Renal cortical epithelial cell (primary cell): ENCODE measurements at regions not wholly inside any gene's neighbourhood (a gene's known extent, or its start where the extent isn't known, plus 50 kb on each side); places are given as distances from the start of the nearest gene placed in this dataset.
"Not testable (repeated sequence)": the region's sequence is repeated elsewhere in the genome, so short reads cannot be mapped to it uniquely, and the experiment has no call there.

Source experiments
- DNase-seq: peaks from one replicate; pipeline ENCODE4 v3.0.0-alpha.2; 2011; ENCODE audit warnings: low read depth

DNA sequence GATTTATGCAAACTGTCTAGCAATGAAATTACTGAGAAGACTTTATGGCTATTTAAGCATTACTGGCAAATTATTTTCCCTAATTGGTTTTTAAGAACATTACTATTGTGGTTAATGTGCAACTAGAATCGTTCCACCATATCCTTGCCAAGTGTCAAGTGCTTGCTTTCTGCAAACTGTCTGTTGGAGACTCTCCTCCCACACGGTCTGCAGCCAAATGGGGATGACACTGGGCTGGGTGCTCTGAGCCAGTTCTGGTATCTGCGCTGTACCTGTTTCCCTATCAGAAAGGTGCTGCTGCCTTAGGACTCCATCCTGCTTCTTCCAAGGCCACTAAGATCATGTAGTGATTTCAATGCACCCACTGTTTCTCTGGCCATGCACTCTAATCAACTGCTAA lies 110.4 kb downstream of the RAMP3 start:
- no peak for DNase-seq

- DNase-seq, result no peak
Measured at GRCh38 chr7:45269192-45269591, 111.6 kb downstream of the RAMP3 start.

DNA sequence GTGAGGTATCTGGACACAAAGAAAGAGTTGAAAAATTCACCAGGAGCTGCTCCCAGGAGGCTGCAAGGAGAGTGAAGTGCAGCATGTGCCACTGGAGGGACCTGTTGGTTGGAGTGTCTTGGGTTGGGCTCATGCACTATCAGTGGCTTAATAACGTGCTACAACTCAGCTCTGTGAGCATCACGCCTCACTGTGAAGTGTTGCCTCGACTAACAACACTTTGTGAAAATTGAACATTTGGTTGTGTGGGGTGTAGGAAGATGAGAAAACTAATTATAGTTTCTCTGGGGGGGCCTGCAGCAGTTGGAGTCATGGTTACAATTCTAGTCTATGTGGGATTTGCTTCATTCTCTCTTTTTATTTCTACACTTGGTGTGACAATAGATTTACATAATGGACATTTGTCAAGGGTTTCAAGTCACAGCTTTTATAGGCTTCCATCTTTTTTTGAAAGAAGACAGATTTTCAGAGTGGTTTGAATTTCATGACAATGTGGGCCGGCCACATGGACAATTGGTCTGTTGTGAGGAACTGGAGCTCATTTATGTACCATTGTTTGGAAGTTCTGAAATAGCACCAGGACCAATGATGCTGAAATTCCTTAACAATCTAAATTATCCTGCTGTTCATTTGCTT lies 121.3 kb downstream of the RAMP3 start:
- no peak for DNase-seq

DNA sequence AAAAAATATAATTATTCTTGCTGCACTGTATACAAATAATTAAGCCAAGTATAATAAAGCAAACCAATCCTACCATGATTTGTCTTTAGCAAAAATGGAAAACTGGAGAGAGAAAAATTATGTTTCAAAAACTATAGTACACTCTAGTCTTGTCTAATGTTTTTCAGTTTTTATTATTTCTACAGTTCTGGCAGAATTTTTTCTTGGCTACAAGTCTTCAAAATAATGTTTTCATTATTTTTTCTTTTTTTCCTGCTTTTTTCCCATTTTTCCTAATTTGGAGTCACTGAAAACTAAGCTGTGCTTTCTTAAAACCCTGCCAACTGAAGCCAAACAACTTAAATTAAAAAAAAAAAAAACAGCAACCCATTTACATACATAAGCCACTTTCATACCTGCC lies 132.0 kb downstream of the RAMP3 start:
- not testable (repeated sequence) for DNase-seq

DNA sequence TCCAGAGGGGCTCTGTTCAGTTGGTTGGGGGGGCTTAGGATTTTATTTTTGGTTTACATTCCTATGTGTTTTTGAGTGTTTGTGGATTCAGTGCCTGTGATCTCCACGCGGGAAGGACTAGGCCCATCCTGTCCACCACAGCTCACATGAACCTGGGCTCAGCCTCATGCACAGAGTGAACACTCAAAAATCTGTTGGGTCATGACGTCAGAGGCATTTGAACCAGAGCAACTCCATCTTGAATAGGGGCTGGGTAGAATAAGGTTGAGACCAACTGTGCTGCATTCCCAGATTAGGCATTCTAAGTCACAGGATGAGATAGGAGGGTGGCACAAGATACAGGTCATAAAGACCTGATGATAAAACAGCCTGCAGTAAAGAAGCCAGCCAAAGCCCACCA lies 133.3 kb downstream of the RAMP3 start:
- DNase-seq, result no peak

GRCh38 chr7:45292481-45292880 lies 134.9 kb downstream of the RAMP3 start:
- no peak for DNase-seq

- DNase-seq, result no peak
Measured at GRCh38 chr7:45293295-45293942, 135.8 kb downstream of the RAMP3 start.

DNA sequence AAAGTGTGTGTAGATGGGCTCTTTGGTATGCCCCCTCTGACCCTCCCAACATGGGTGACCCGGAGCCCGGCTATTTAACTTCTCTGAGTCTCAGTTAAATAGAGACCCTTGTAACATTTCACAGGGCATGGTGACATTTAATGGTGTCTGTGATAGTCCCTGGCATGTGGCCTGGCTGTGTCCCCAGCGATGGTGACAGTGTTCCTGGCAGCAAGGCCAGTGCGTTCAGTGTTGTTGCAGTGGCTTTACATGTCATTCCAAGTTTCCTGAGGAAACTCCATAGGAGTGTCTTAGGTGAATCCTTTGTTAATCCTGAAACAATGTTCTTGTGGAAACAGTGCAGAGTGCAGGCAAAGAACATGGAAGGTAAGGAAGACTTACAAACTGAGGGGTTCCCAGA lies 137.0 kb downstream of the RAMP3 start:
- DNase-seq, result no peak

DNA sequence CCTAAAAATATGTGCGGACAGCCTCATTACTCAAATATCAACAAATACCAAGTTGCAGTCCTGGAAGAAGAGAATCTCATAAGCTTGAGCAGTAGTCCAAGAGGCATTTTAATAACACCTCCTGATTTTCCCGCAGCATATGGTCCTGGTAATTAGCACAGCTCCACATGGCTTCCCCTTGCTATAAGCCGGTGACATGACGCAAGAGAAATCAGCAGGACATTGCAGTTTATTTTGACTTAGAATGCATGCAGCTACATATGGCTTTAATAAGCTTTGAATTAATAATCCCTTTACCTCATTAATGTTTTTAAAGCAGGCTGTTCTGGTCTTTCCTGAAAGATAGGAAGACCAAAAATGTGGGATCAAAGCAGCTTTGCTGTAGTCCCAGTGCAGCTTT lies 137.6 kb downstream of the RAMP3 start:
- DNase-seq, result no peak

DNA sequence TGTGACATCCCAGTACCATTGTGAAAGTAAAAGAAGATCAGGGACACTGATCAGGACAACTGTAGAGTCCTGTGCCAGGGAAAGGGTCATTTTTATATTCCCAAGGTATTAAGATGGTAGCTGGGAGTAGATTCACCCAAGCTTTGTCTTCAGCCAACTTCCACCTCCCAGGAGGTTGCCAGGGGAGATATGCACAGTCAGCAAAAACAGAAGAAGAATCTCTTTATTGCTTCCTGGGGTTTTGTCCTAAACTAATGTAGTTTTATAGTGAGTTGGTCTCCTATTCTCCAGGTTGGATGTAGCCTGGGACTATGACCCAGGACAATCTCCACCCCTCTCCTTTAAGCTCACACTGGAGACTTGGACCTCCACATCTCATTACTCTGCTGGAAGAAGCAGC lies 139.2 kb downstream of the RAMP3 start:
- DNase-seq, result no peak

- no peak for DNase-seq
Measured at GRCh38 chr7:45306752-45307305, 149.2 kb downstream of the RAMP3 start.

DNA sequence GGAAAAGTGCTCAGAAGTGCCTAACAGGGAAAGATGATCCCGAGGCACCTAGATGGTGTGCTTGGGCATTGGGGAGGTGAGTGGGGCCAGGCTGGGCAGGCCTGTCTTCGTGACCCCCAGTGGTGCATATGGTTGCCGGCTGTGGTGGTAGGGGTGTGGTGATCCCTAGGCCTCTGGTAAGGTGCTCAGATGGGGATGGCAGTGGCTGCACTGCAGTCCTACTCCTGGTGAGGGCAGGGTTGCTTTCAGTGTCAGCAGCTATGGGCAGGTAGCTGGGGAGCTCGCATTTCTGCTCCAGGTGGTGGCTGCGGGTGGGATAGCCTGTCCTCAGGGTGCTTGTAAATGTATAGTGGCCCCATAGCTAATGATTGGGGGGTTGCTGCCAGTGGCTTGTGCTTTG lies 154.0 kb downstream of the RAMP3 start:
- no peak for DNase-seq

DNA sequence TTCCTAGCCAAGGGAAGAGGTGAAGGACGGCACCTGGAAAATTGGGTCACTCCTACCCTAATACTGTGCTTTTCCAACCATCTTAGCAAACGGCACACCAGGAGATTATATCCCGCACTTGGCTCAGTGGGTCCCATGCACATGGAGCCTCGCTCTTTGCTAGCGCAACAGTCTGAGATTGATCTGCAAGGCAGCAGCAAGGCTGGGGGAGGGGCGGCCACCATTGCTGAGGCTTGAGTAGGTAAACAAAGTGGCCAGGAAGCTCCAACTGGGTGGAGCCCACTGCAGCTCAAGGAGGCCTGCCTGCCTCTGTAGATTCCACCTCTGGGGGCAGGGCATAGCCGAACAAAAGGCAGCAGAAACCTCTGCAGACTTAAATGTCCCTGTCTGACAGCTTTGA lies 157.9 kb downstream of the RAMP3 start:
- DNase-seq, result not testable (repeated sequence)

- DNase-seq, result no peak
Measured at GRCh38 chr7:45324683-45325237, 167.2 kb downstream of the RAMP3 start.

DNA sequence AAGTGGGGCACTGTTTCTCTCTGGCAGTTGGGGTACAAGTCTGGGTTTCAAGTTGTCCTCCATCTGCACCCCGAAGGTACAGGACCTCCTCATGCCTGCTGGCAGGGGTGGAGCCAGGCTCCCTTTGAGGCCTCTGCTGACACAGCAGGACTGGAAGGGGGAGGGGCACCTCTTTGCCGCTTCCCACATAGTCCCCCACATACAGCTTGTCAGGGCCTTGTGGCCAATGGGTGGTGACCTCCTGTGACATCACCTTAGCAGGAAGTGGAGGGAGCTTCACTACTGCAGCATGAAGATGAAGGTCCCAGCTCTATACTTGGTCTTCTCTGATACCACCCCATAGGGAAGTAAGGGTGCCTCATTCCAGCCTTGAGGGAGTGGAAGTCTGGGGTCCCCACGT lies 167.8 kb downstream of the RAMP3 start:
- no peak for DNase-seq

GRCh38 chr7:45328403-45328981 lies 170.9 kb downstream of the RAMP3 start:
- DNase-seq, result peak; percentile 65

GRCh38 chr7:45331563-45331962 lies 174.0 kb downstream of the RAMP3 start:
- no peak for DNase-seq

- DNase-seq, result not testable (repeated sequence)
Measured at GRCh38 chr7:45335024-45335423, 177.4 kb downstream of the RAMP3 start.

DNA sequence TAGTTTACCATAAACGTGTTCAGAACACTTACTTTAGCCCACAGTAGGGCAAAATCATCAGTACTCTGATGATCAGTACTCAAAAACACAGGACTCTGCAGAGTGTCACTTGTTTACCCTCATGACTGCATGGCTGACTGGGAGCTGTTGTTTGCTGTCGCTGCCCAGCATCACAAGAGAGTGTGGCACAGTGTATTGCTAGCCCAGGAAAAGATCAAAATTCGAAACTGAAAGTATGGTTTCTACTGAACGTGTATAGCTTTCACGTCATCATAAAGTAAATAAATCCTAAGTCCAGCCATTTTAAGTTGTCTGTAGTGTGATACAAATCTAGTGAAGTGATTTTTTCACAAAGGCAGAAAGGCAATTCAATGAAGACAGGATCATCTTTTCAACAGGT lies 184.6 kb downstream of the RAMP3 start:
- DNase-seq, result no peak

GRCh38 chr7:45343746-45344145 lies 186.2 kb downstream of the RAMP3 start:
- no peak for DNase-seq

DNA sequence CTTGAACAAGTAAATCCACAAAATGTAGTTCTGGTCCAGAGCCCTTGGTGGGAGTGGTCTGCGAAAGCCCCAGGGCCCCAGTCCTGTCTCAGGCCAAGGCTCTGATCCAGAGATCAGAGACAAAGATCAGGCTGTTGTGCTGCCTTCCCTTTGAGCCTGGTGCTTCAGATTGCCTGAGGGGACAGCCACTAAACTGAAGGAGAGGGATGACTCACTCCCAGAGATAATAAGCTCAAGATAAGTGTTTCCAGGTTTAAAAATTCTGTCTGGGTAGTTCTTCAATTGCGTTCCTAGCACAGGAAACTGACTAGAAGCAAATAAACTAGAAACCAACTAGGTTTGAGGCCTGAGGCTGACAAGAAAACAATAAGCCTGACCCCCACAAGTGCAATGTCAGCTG lies 190.2 kb downstream of the RAMP3 start:
- no peak for DNase-seq

DNA sequence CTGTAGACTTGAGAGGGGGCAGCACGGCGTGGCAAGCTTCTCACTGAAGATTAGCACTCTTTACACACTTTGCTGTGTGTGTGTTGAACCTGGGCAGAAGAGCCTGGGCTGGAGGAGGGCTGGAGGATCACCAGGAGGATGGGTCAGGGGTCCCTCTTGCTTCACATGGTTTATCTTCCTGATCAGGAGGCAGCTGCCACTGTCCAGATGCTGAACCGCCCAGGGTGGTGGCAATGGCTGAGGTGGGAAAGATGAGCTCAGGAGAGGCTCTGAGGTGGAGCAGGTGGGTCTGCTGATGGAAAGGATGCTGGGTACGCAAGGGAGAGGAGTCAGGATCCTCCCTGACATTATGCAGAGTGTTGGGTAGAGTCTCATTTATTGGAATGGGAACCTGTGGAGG lies 191.5 kb downstream of the RAMP3 start:
- no peak for DNase-seq

DNA sequence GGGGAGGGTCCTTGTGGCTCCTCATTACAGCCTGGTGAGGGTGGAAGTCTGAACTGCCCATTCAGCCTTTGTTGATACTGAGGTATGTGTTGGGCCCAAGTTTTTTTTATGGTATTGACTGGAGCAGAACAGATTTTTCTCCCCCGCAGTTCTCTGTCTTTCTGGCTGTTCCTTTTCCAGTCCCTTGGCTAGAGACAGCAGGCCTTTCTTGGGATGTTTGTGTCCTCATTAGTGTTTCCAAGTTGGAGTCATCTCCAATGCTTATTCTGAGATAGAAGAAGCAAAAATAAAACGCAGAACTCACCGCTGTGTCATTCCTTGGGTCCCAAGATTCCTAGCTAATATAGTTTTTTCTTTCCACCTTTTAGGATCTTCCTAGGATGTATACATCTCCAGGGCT lies 193.3 kb downstream of the RAMP3 start:
- no peak for DNase-seq
